A549 (cell line): ENCODE measurements at regions not wholly inside any gene's neighbourhood (a gene's known extent, or its start where the extent isn't known, plus 50 kb on each side); places are given as distances from the start of the nearest gene placed in this dataset.

Experiments
- ATAC-seq, 2 experiments: fragments of 200-7000 bp in 1 of 2; fragments of >200 bp in 1 of 2; cut with Nextera tagmentation in 1 of 2; cut with Tn5 transposase in 1 of 2; 3 replicates each; pipeline versions ENCODE4 v1.8.0 to v1.9.1; 2018 to 2020; ENCODE audit warnings: mild to moderate bottlenecking in 1 of 2, moderate library complexity in 1 of 2
- CTCF ChIA-PET: fragments of 300-600 bp; sonication (Branson Sonifier 250); formaldehyde crosslinking; extraction: SDS; loops from one replicate; lab custom pipeline; 2021; ENCODE audit warnings: antibody characterized with exemption, inconsistent platforms; lab: Yijun Ruan, JAX
- POLR2A ChIA-PET: fragments of 350-600 bp; formaldehyde crosslinking; extraction: SDS; loops from one replicate; lab custom pipeline; 2021; ENCODE audit warnings: antibody characterized with exemption, inconsistent platforms; lab: Yijun Ruan, JAX
- DNase-seq, 2 experiments: peaks; one replicate each; pipeline versions ENCODE4 v3.0.0 to v3.0.0-alpha.2; 2011 to 2016; ENCODE audit warnings: low read depth in 1 of 2, low spot score in 1 of 2
- FAIRE-seq: peaks from 2 replicates; lab custom pipeline; 2011; peaks lifted over from hg19 to GRCh38; lab: Jason Lieb, UNC
- H3K27ac ChIP-seq, 2 experiments: fragments of >200 bp; sonication (Bioruptor Twin); formaldehyde crosslinking; 3 replicates each; pipeline ENCODE4 v1.5.1; 2016 to 2017
- H3K4me1 ChIP-seq: fragments of >200 bp; sonication (Bioruptor Twin); formaldehyde crosslinking; 3 replicates; pipeline ENCODE4 v1.6.1; 2016
- H3K4me2 ChIP-seq: fragments of >200 bp; sonication (Bioruptor Twin); formaldehyde crosslinking; 3 replicates; pipeline ENCODE4 v1.6.1; 2016
- H3K4me3 ChIP-seq: fragments of >200 bp; sonication (Bioruptor Twin); formaldehyde crosslinking; 3 replicates; pipeline ENCODE4 v1.5.1; 2016
- H3K9me3 ChIP-seq: fragments of >200 bp; sonication (Bioruptor Twin); formaldehyde crosslinking; 3 replicates; pipeline ENCODE4 v1.6.1; 2016
- CBX2 ChIP-seq: fragments of 200-600 bp; sonication (generic); IDR thresholded peaks from 2 replicates; pipeline ENCODE4 v1.6.1; 2016; ENCODE audit warnings: low read depth, mild to moderate bottlenecking, borderline replicate concordance
- CEBPB ChIP-seq, 2 experiments: fragments of >200 bp in 1 of 2; sonication (Bioruptor Twin) in 1 of 2; formaldehyde crosslinking in 1 of 2; IDR thresholded peaks; 2 replicates each; pipeline ENCODE4 v1.6.1; 2012 to 2016
- CHD2 ChIP-seq: fragments of 150-350 bp; IDR thresholded peaks from 2 replicates; pipeline ENCODE4 v1.6.1; 2014; ENCODE audit warnings: low read length; ENCODE audit not compliant: partially characterized antibody
- CHD4 ChIP-seq: fragments of 200-600 bp; sonication (generic); IDR thresholded peaks from 2 replicates; pipeline ENCODE4 v1.6.1; 2016; ENCODE audit warnings: antibody characterized with exemption, mild to moderate bottlenecking, borderline replicate concordance
- ELK1 ChIP-seq: fragments of 150-350 bp; IDR thresholded peaks from 2 replicates; pipeline ENCODE4 v1.6.1; 2014; ENCODE audit warnings: low read depth, mild to moderate bottlenecking, low read length
- ESRRA ChIP-seq: fragments of 150-350 bp; IDR thresholded peaks from 2 replicates; pipeline ENCODE4 v1.6.1; 2014; ENCODE audit warnings: mild to moderate bottlenecking, low read length, borderline replicate concordance
- FOSL2 ChIP-seq, 2 experiments: fragments of 450-650 bp in 1 of 2; fragments of >200 bp in 1 of 2; sonication (Bioruptor Twin) in 1 of 2; formaldehyde crosslinking; IDR thresholded peaks; 2 replicates each; pipeline versions ENCODE4 v1.5.0 to v1.6.1; 2016 to 2020; ENCODE audit warnings: mild to moderate bottlenecking in 1 of 2, moderate library complexity in 1 of 2
- GATA3 ChIP-seq: IDR thresholded peaks from 2 replicates; pipeline ENCODE4 v1.6.1; 2012; ENCODE audit warnings: borderline replicate concordance
- HEYL ChIP-seq: fragments of 250-450 bp; sonication (Bioruptor Pico); IDR thresholded peaks from 2 replicates; pipeline ENCODE4 v1.8.0; 2021; ENCODE audit warnings: mild to moderate bottlenecking, moderate library complexity
- HMGXB4 ChIP-seq: fragments of 250-450 bp; sonication (Bioruptor Pico); IDR thresholded peaks from 2 replicates; pipeline ENCODE4 v1.5.0; 2021; ENCODE audit warnings: mild to moderate bottlenecking, moderate library complexity, borderline replicate concordance
- JUNB ChIP-seq: fragments of >200 bp; sonication (Bioruptor Twin); formaldehyde crosslinking; IDR thresholded peaks from 2 replicates; pipeline ENCODE4 v1.6.1; 2016
- KDM1A ChIP-seq: fragments of 200-600 bp; sonication (generic); IDR thresholded peaks from 2 replicates; pipeline ENCODE4 v1.6.1; 2016; ENCODE audit warnings: low read depth, mild to moderate bottlenecking
- KDM5A ChIP-seq: fragments of 200-600 bp; sonication (generic); IDR thresholded peaks from 2 replicates; pipeline ENCODE4 v1.6.1; 2016; ENCODE audit warnings: antibody characterized with exemption, mild to moderate bottlenecking
- MYC ChIP-seq: IDR thresholded peaks from 2 replicates; pipeline ENCODE4 v1.6.1; 2012; ENCODE audit warnings: mild to moderate bottlenecking, inconsistent platforms, low read length, improper control_type of control experiment, borderline replicate concordance
- NPAS2 ChIP-seq: fragments of 250-450 bp; sonication (Bioruptor Pico); IDR thresholded peaks from 2 replicates; pipeline ENCODE4 v1.8.0; 2022; ENCODE audit warnings: mild to moderate bottlenecking, moderate library complexity, borderline replicate concordance
- NR3C1 ChIP-seq: fragments of >200 bp; sonication (Bioruptor Twin); formaldehyde crosslinking; IDR thresholded peaks from 3 replicates; pipeline ENCODE4 v1.6.1; 2017
- PHF8 ChIP-seq: fragments of 200-600 bp; sonication (generic); IDR thresholded peaks from 2 replicates; pipeline ENCODE4 v1.6.1; 2016; ENCODE audit warnings: low read depth, mild to moderate bottlenecking, antibody characterized with exemption, moderate library complexity, borderline replicate concordance
- POLR2AphosphoS2 ChIP-seq: conservative IDR thresholded peaks from 2 replicates; pipeline ENCODE4 v1.6.1; 2012; ENCODE audit warnings: low read length, improper control_type of control experiment, inconsistent platforms
- RAD21 ChIP-seq, 2 experiments: fragments of >200 bp in 1 of 2; sonication (Bioruptor Twin) in 1 of 2; formaldehyde crosslinking in 1 of 2; IDR thresholded peaks in 1 of 2; conservative IDR thresholded peaks in 1 of 2; 2 replicates in 1 of 2; 3 replicates in 1 of 2; pipeline ENCODE4 v1.6.1; 2012 to 2018; ENCODE audit warnings: inconsistent platforms in 1 of 2
- RNF2 ChIP-seq: fragments of 200-600 bp; sonication (generic); IDR thresholded peaks from 2 replicates; pipeline ENCODE4 v1.6.1; 2016; ENCODE audit warnings: low read depth, mild to moderate bottlenecking, antibody characterized with exemption, moderate library complexity, borderline replicate concordance
- TP53 ChIP-seq: fragments of 250-450 bp; sonication (Bioruptor Pico); IDR thresholded peaks from 2 replicates; pipeline ENCODE4 v1.5.0; 2021; ENCODE audit warnings: mild to moderate bottlenecking, moderate library complexity
- ZC3H11A ChIP-seq: fragments of 450-650 bp; IDR thresholded peaks from 2 replicates; pipeline ENCODE4 v1.6.1; 2014; ENCODE audit warnings: antibody characterized with exemption, mild to moderate bottlenecking
- WGBS: methylation state at CpG from one replicate; pipeline ENCODE4 v1.1.6; 2017; ENCODE audit errors: missing lambda C conversion rate; 5-methylcytosine and 5-hydroxymethylcytosine counted together
- TF ChIP-seq, protein P1 (sequence below): IDR thresholded peaks from 2 replicates; pipeline ENCODE4 v1.6.1; 2012
- TF ChIP-seq, protein P2 (sequence below): fragments of 250-450 bp; sonication (Bioruptor Pico); IDR thresholded peaks from 2 replicates; pipeline ENCODE4 v1.5.0; 2020; ENCODE audit warnings: low read depth, mild to moderate bottlenecking, moderate library complexity
- TF ChIP-seq, protein P3 (sequence below): fragments of >200 bp; sonication (Bioruptor Twin); formaldehyde crosslinking; IDR thresholded peaks from 2 replicates; pipeline ENCODE4 v1.6.1; 2016
- TF ChIP-seq, protein P4 (sequence below): IDR thresholded peaks from 2 replicates; pipeline ENCODE4 v1.6.1; 2012; ENCODE audit warnings: low read depth, borderline replicate concordance

GRCh38 chr3:194215392-194215791, 79.4 kb downstream of the HES1 start:
- FAIRE-seq (no peak), DNase-seq (no peak), ATAC-seq (no peak)
- no peaks in the 10 kb centered on the region for H3K9me3 ChIP-seq
- no peak overlapping the region for H3K4me2 ChIP-seq
- ChIA-PET POLR2A (no interaction called here), CTCF (no interaction called here)
- no peak overlapping the region for H3K27ac ChIP-seq
- WGBS: 63% methylated on average over 6 of the region's 6 CpGs
- no peaks in the 10 kb centered on the region for H3K4me1 ChIP-seq
- TF ChIP-seq RAD21 (conservative IDR thresholded peaks at IDR 0.05 in 1 of 2, IDR thresholded peaks at IDR 0.05 in 1 of 2) (no peak), POLR2AphosphoS2 (no peak), HMGXB4 (CRISPR knock-in tag) (no peak), KDM1A (no peak), JUNB (no peak), ZC3H11A (no peak), CHD2 (no peak), GATA3 (no peak)
- TF ChIP-seq, protein P1, sequence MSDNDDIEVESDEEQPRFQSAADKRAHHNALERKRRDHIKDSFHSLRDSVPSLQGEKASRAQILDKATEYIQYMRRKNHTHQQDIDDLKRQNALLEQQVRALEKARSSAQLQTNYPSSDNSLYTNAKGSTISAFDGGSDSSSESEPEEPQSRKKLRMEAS: no peak
- no peak overlapping the region for H3K4me3 ChIP-seq

DNA sequence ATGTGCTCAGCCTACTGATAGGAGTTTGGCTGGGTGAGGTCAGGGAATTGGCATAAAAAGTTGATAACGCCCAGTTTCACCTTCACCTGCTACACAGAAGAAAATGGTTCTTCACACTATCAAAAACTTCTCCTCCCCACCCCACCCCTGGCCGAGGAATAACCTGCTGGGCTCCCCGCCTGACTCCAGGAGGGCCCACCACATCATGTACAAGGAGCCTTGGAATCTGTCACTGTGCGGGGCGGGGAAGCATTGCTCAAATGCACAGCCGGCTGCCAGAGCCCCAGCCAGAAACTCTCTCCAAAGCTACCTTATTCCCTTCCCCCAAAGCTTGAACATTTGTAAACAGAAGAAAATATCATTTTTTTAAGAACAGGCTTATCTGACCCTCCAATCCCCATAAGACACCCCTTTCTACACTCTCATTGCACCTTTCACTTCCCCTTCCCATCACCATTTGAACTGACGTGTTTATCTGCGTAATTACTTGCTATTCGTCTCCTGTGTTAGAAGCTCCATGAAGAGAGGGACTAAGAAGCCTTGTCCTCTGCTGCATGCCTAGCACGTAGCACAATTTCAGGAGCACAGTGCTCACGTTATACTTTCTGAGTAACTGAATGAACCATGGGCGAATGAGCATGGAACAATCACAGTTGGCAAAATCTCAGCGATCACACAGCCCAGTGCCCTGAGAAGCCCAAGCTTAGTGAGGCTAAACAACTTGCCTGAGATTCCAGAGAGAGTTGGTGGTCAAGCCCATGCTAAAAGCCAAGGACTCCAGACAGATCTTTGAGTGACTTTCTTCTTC, 82.9 kb downstream of the HES1 start:
- Histone ChIP-seq H3K4me1 (no peaks in the 10 kb centered on the region), H3K9me3 (no peaks in the 10 kb centered on the region), H3K4me2 (no peak overlapping the region), H3K4me3 (no peak overlapping the region), H3K27ac (no peak overlapping the region)
- WGBS: 79% methylated on average over 13 of the region's 13 CpGs
- DNase-seq (no peak), ATAC-seq (no peak), FAIRE-seq (no peak)
- TF ChIP-seq, protein P2, sequence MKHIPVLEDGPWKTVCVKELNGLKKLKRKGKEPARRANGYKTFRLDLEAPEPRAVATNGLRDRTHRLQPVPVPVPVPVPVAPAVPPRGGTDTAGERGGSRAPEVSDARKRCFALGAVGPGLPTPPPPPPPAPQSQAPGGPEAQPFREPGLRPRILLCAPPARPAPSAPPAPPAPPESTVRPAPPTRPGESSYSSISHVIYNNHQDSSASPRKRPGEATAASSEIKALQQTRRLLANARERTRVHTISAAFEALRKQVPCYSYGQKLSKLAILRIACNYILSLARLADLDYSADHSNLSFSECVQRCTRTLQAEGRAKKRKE (CRISPR knock-in tag): no peak
- no peak for TF ChIP-seq CEBPB (IDR thresholded peaks at IDR 0.05)
- no peak for TF ChIP-seq FOSL2 (IDR thresholded peaks at IDR 0.05)
- no peak for TF ChIP-seq FOSL2 (CRISPR knock-in tag; IDR thresholded peaks at IDR 0.05)
- no peak for TF ChIP-seq KDM1A
- no peak for TF ChIP-seq CHD4
- TF ChIP-seq, protein P3, sequence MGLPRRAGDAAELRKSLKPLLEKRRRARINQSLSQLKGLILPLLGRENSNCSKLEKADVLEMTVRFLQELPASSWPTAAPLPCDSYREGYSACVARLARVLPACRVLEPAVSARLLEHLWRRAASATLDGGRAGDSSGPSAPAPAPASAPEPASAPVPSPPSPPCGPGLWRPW: no peak
- TF ChIP-seq ESRRA: no peak
- TF ChIP-seq HEYL: no peak
- no peak for TF ChIP-seq NR3C1
- TF ChIP-seq KDM5A: no peak
- TF ChIP-seq CBX2: no peak
- no peak for TF ChIP-seq ZC3H11A
- no peak for TF ChIP-seq NPAS2 (CRISPR knock-in tag)
- no peak for TF ChIP-seq ELK1
- TF ChIP-seq, protein P4, sequence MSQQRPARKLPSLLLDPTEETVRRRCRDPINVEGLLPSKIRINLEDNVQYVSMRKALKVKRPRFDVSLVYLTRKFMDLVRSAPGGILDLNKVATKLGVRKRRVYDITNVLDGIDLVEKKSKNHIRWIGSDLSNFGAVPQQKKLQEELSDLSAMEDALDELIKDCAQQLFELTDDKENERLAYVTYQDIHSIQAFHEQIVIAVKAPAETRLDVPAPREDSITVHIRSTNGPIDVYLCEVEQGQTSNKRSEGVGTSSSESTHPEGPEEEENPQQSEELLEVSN: no peak
- no peak for TF ChIP-seq PHF8
- TF ChIP-seq TP53 (CRISPR knock-in tag): no peak
- TF ChIP-seq RNF2: no peak
- no peak for TF ChIP-seq MYC
- ChIA-PET CTCF (no interaction called here), POLR2A (no interaction called here)
